Activated T-cell treated with anti-CD3 and anti-CD28 coated beads, Interleukin-2, amount 50 U/mL, for 4 hours (primary cell): ENCODE measurements at regions not wholly inside any gene's neighbourhood (a gene's known extent, or its start where the extent isn't known, plus 50 kb on each side); places are given as distances from the start of the nearest gene placed in this dataset.
"Not testable (repeated sequence)": the region's sequence is repeated elsewhere in the genome, so short reads cannot be mapped to it uniquely, and the experiment has no call there.

Source experiments
- ATAC-seq, 2 donors: fragments of 200-7000 bp; cut with Tn5 transposase; one replicate each; pipeline ENCODE4 v1.10.0; 2021
- DNase-seq: peaks from one replicate; pipeline ENCODE4 v3.0.0-alpha.2; 2020
- H3K27me3 Mint-ChIP-seq: one replicate; pipeline ENCODE4 v1.8.0; 2021; ENCODE audit warnings: low read depth, mixed read lengths
- H3K36me3 Mint-ChIP-seq: one replicate; pipeline ENCODE4 v1.8.0; 2022; ENCODE audit warnings: mixed read lengths; ENCODE audit not compliant: insufficient read depth
- H3K4me1 Mint-ChIP-seq: one replicate; pipeline ENCODE4 v1.8.0; 2021; ENCODE audit warnings: low read depth, mixed read lengths
- H3K4me3 Mint-ChIP-seq: one replicate; pipeline ENCODE4 v1.8.0; 2021; ENCODE audit warnings: mild to moderate bottlenecking, moderate library complexity, mixed read lengths
- H3K9me3 Mint-ChIP-seq: one replicate; pipeline ENCODE4 v1.8.0; 2021; ENCODE audit warnings: mixed read lengths

- not testable (repeated sequence) for H3K4me3 Mint-ChIP-seq, DNase-seq, ATAC-seq, H3K4me1 Mint-ChIP-seq, H3K9me3 Mint-ChIP-seq, H3K36me3 Mint-ChIP-seq, H3K27me3 Mint-ChIP-seq
Observed at GRCh38 chr13:97544971-97545499, 111.1 kb downstream of the RAP2A start.

DNA sequence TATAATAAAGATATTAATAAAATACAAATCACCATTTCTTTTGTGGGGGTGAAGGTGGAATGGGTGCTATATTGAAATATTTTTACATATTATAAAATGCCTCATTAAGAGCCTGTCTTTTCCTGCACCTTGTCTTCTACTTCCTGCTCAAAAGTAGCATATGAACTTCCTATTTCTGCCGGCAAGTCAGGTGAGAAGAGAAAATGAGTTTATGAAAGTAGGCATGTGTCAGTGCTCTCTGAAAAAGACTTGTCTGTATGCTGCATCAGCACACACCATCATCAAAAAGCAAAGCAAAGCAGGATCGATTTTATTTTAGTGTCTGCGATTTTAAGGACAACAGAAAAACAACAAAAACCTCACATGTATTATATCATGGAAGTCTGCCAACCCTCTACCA, 114.2 kb downstream of the RAP2A start:
- no peak for DNase-seq
- ATAC-seq, result no peak
- no peaks in the 10 kb centered on the region for H3K9me3 Mint-ChIP-seq
- no peaks in the 10 kb centered on the region for H3K36me3 Mint-ChIP-seq
- H3K4me3 Mint-ChIP-seq, result no peak overlapping the region
- H3K4me1 Mint-ChIP-seq, result no peaks in the 10 kb centered on the region
- H3K27me3 Mint-ChIP-seq, result peaks cover 2% of the 10 kb centered on the region

- H3K36me3 Mint-ChIP-seq, result no peaks in the 10 kb centered on the region
- H3K4me3 Mint-ChIP-seq, result no peak overlapping the region
- H3K4me1 Mint-ChIP-seq, result no peaks in the 10 kb centered on the region
- H3K9me3 Mint-ChIP-seq, result no peaks in the 10 kb centered on the region
- DNase-seq (no peak), ATAC-seq (no peak)
- peaks cover 6% of the 10 kb centered on the region for H3K27me3 Mint-ChIP-seq
Observed at GRCh38 chr13:97548711-97549110, 114.7 kb downstream of the RAP2A start.

DNA sequence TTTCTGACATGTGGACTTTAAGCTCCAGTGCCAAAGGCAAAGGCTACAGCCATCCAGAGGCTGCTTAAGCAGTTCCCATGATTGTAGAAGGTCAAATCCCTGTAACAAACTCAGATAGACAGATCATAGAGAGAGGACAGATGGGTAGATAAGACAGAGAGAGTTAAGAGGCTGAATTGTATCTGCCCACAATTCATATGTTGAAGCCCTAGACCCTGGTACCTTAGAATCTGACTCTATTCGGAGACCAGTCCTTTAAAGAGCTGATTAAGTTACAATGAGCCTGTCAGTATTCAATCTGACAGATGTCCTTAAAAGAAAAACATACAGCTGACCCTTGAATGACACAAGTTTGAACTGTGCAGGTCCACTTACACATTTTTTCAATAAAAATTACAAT, 115.2 kb downstream of the RAP2A start:
- DNase-seq, result no peak
- Mint-ChIP-seq H3K9me3 (no peaks in the 10 kb centered on the region), H3K4me1 (no peaks in the 10 kb centered on the region), H3K36me3 (no peaks in the 10 kb centered on the region), H3K27me3 (peaks cover 6% of the 10 kb centered on the region), H3K4me3 (no peak overlapping the region)
- no peak for ATAC-seq

DNA sequence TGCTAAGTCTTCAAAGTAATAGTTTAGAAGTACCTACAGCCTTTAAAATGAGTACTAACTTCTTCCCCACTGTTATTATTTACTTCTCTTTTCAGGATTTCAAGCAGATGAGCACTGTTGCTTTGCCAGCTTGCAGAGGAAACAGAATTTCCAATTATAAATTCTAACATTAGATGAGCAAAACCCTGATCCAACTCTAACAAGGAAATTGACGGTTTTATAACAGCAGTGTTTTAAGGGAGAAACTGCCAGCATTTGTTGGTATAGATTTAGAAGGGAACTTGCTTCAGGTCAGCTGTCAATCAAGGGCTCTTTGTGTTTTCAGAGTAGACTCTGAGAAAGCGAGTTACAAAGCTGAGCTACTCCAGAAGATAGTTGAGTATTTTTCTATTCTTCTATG, 120.5 kb downstream of the RAP2A start:
- no peaks in the 10 kb centered on the region for H3K4me1 Mint-ChIP-seq
- no peak overlapping the region for H3K4me3 Mint-ChIP-seq
- H3K27me3 Mint-ChIP-seq, result peaks cover 5% of the 10 kb centered on the region
- H3K9me3 Mint-ChIP-seq, result no peaks in the 10 kb centered on the region
- DNase-seq (no peak), ATAC-seq (no peak)
- no peaks in the 10 kb centered on the region for H3K36me3 Mint-ChIP-seq

DNA sequence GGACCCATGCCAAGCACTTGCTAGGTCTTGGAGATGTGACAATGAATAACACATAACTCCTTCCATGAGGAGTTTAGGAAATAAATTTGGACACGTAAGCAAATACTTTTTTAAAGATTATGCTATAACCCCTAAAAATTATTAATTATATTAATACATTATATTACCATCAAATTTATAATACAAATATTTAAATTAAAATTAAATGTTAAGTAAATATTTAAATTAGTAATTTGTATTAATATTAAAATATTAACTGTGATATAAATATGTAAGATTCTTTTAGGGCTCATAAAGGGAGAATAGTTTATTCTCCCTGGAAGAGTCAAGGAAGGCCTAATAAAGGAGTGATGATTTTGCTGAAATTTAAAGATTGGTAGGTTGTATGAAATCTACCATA, 121.1 kb downstream of the RAP2A start:
- Mint-ChIP-seq H3K36me3 (no peaks in the 10 kb centered on the region), H3K4me1 (no peaks in the 10 kb centered on the region), H3K9me3 (no peaks in the 10 kb centered on the region), H3K27me3 (peaks cover 6% of the 10 kb centered on the region), H3K4me3 (no peak overlapping the region)
- no peak for DNase-seq
- ATAC-seq, result no peak

DNA sequence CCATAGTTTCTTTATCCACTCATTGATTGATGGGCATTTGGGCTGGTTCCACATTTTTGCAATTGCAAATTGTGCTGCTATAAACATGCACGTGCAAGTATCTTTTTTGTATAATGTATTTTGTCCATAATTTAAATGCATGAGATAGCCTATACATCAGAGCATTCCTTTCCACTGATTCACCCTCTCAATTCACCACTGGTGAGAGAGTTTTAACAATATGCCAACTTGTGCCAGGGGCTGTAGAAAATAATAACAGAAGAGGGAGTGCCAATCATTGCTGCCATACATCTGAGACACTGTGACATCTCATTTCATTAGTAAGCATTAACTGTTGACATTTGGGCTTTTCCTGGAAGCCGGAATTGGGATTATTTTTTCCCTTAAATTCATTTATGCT, 125.1 kb downstream of the RAP2A start:
- DNase-seq (no peak), ATAC-seq (no peak)
- H3K36me3 Mint-ChIP-seq, result no peaks in the 10 kb centered on the region
- H3K4me3 Mint-ChIP-seq, result no peak overlapping the region
- peaks cover 9% of the 10 kb centered on the region for H3K27me3 Mint-ChIP-seq
- H3K9me3 Mint-ChIP-seq, result no peaks in the 10 kb centered on the region
- H3K4me1 Mint-ChIP-seq, result no peaks in the 10 kb centered on the region

DNA sequence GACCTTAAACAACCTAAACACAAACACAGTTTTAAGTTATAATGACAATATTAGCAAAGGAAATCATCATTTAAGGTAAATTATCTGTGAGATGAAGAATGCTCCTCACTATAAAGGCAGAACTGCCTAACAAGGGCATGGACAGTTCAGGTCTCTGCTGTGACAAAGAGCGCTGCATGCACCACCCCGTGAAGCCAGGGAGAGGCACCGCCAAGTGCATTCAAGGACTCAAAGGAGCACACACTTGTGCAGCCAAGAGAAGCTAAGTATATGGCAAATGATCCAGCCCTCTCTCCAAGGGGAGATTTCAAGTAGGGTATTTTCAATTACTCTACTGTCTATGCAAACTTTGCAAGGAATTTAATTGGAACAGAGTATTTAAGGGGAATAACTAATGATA, 126.0 kb downstream of the RAP2A start:
- DNase-seq, result no peak
- no peak for ATAC-seq
- Mint-ChIP-seq H3K4me1 (no peaks in the 10 kb centered on the region), H3K36me3 (no peaks in the 10 kb centered on the region), H3K27me3 (peaks cover 10% of the 10 kb centered on the region), H3K9me3 (no peaks in the 10 kb centered on the region), H3K4me3 (no peak overlapping the region)

GRCh38 chr13:97561182-97561581, 127.2 kb downstream of the RAP2A start:
- Mint-ChIP-seq H3K27me3 (peaks cover 15% of the 10 kb centered on the region), H3K4me1 (no peaks in the 10 kb centered on the region), H3K9me3 (no peaks in the 10 kb centered on the region), H3K4me3 (no peak overlapping the region), H3K36me3 (no peaks in the 10 kb centered on the region)
- DNase-seq (no peak), ATAC-seq (no peak)

GRCh38 chr13:97562962-97563361, 129.0 kb downstream of the RAP2A start:
- no peak for ATAC-seq
- no peak overlapping the region for H3K4me3 Mint-ChIP-seq
- no peaks in the 10 kb centered on the region for H3K9me3 Mint-ChIP-seq
- DNase-seq, result no peak
- peaks cover 18% of the 10 kb centered on the region for H3K27me3 Mint-ChIP-seq
- no peaks in the 10 kb centered on the region for H3K36me3 Mint-ChIP-seq
- no peaks in the 10 kb centered on the region for H3K4me1 Mint-ChIP-seq

GRCh38 chr13:97564956-97565355, 131.0 kb downstream of the RAP2A start:
- Mint-ChIP-seq H3K9me3 (no peaks in the 10 kb centered on the region), H3K4me3 (no peak overlapping the region), H3K27me3 (peaks cover 24% of the 10 kb centered on the region), H3K36me3 (no peaks in the 10 kb centered on the region), H3K4me1 (no peaks in the 10 kb centered on the region)
- ATAC-seq (no peak), DNase-seq (no peak)

GRCh38 chr13:97565906-97566305, 131.9 kb downstream of the RAP2A start:
- H3K27me3 Mint-ChIP-seq, result peaks cover 22% of the 10 kb centered on the region
- H3K36me3 Mint-ChIP-seq, result no peaks in the 10 kb centered on the region
- ATAC-seq, result no peak
- no peak overlapping the region for H3K4me3 Mint-ChIP-seq
- H3K9me3 Mint-ChIP-seq, result no peaks in the 10 kb centered on the region
- DNase-seq, result no peak
- H3K4me1 Mint-ChIP-seq, result no peaks in the 10 kb centered on the region

DNA sequence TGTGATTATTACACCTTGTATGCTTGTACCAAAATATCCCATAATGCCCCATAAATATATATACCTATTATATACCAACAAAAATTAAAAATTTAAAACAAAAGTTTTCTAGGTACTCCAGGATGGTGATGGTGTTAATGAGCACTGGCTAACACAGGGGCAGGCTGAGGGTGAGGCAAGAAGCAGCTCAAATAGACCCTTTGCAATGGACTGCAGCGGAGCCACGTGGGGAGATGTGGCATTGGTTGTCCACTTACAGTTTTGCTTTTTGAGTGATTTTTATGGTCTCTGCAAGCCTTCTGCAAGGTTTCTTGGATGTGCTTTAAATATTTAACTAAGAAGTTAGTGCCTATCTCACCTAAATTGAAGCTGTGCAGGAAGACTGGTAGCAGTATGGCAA, 132.9 kb downstream of the RAP2A start:
- H3K4me1 Mint-ChIP-seq, result no peaks in the 10 kb centered on the region
- ATAC-seq (no peak), DNase-seq (no peak)
- no peaks in the 10 kb centered on the region for H3K9me3 Mint-ChIP-seq
- H3K27me3 Mint-ChIP-seq, result peaks cover 22% of the 10 kb centered on the region
- H3K36me3 Mint-ChIP-seq, result no peaks in the 10 kb centered on the region
- H3K4me3 Mint-ChIP-seq, result no peak overlapping the region

GRCh38 chr13:97567510-97568243, 133.7 kb downstream of the RAP2A start:
- no peaks in the 10 kb centered on the region for H3K9me3 Mint-ChIP-seq
- H3K36me3 Mint-ChIP-seq, result no peaks in the 10 kb centered on the region
- DNase-seq (no peak), ATAC-seq (no peak)
- no peak overlapping the region for H3K4me3 Mint-ChIP-seq
- peaks cover 22% of the 10 kb centered on the region for H3K27me3 Mint-ChIP-seq
- no peaks in the 10 kb centered on the region for H3K4me1 Mint-ChIP-seq

DNA sequence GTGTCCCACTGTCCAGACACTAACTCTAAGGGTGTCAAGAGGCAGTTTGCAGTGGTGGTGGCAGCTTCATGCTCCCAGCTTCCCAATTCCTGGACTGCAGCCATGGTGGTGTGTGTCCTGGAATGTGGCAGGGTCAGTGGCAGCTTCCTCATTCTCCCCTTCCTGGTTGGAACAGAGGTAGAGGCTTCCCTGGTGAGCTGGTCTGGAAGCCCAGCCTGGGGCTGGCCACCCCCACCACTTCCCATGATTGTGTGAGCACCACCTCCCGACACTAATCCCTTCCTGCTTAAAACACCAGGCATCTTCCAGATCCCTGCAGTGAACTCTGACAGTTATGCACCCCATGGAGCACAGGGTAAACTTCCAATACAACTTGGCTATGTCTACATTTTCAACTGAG, 134.9 kb downstream of the RAP2A start:
- no peak for DNase-seq
- no peak for ATAC-seq
- Mint-ChIP-seq H3K36me3 (no peaks in the 10 kb centered on the region), H3K27me3 (peaks cover 19% of the 10 kb centered on the region), H3K4me3 (no peak overlapping the region), H3K9me3 (no peaks in the 10 kb centered on the region), H3K4me1 (no peaks in the 10 kb centered on the region)
